H7 (cell line): ENCODE measurements at regions not wholly inside any gene's neighbourhood (a gene's known extent, or its start where the extent isn't known, plus 50 kb on each side); places are given as distances from the start of the nearest gene placed in this dataset.

Experiments
- DNase-seq: peaks from one replicate; pipeline ENCODE4 v3.0.0; 2012
- H3K27me3 ChIP-seq: 2 replicates; pipeline ENCODE4 v1.6.0; 2011; ENCODE audit warnings: mild to moderate bottlenecking, low read length; ENCODE audit not compliant: control insufficient read depth, insufficient read depth
- H3K36me3 ChIP-seq: replicated peaks from 2 replicates; pipeline ENCODE4 v1.5.1; 2011; ENCODE audit warnings: low read length; ENCODE audit not compliant: control insufficient read depth, insufficient read depth
- H3K4me3 ChIP-seq: 2 replicates; pipeline ENCODE4 v1.5.1; 2011; ENCODE audit warnings: low read depth, mild to moderate bottlenecking, control low read depth, low read length, moderate library complexity; ENCODE audit not compliant: insufficient read depth

DNA sequence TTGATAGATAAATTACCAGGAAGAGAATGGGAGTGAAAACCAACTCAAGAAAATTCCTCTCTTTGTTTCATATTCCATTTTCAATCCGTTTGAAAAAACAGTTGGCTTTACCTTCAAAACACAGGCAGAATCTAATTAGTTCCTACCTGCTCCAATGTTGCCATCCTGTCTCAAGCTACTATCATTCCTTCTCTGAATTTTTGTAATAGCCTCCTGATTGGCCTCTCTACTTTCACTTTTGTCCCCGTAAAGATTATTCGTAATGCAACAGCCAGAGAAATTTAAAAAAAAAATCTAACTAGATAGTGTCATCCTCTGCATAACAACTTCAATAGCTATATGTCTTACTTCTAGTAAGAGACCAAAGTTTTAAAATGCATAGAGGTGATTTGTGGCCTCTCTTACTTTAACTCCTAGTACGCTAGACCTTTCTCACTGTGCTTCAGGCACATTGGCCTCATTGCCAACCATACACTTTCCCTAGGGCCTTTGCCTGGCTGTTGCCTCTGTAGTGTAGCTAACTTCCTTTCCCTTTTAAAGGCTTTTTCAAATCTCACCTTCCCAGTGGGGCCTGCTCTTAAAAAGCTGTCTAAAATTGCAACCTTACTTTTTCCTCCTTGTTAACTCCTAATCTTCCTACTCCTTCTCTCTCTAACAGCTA, 311.3 kb upstream of the GRIN3A start:
- H3K27me3 ChIP-seq = no peaks in the 10 kb centered on the region
- DNase-seq = no peak

GRCh38 chr9:102047549-102047948, 309.1 kb upstream of the GRIN3A start:
- no peak overlapping the region for H3K4me3 ChIP-seq
- no peak for DNase-seq
- H3K27me3 ChIP-seq = no peaks in the 10 kb centered on the region
- H3K36me3 ChIP-seq = no peaks in the 10 kb centered on the region

More for the DNA sequence above, 311.3 kb upstream of the GRIN3A start:
- no peaks in the 10 kb centered on the region for H3K36me3 ChIP-seq
- no peak overlapping the region for H3K4me3 ChIP-seq

- Histone ChIP-seq H3K27me3 (no peaks in the 10 kb centered on the region), H3K4me3 (no peak overlapping the region), H3K36me3 (no peaks in the 10 kb centered on the region)
- no peak for DNase-seq
Measured at GRCh38 chr9:102044133-102044532, 305.7 kb upstream of the GRIN3A start.

- Histone ChIP-seq H3K4me3 (no peak overlapping the region), H3K27me3 (no peaks in the 10 kb centered on the region), H3K36me3 (no peaks in the 10 kb centered on the region)
- no peak for DNase-seq
Measured at GRCh38 chr9:102038006-102038405, 299.6 kb upstream of the GRIN3A start.

DNA sequence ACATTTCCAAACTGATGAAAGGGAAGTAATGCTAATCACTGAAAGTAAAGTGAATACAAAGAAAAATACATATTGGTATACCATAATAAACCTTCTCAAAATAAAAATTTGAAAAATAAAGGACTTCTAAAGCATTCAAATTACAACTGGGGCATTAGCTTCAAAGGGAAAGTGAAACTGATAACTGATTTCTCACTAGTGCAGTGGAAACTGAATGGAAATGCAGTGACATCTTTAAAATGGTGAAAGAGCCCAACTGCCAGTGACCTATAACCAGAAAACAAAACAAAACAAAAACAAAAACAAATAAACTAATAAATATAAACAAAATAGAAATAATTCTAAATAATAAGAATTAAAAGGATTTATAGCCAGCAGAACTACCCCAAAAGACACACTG, 297.5 kb upstream of the GRIN3A start:
- no peak for DNase-seq
- Histone ChIP-seq H3K36me3 (no peaks in the 10 kb centered on the region), H3K4me3 (no peak overlapping the region), H3K27me3 (no peaks in the 10 kb centered on the region)

DNA sequence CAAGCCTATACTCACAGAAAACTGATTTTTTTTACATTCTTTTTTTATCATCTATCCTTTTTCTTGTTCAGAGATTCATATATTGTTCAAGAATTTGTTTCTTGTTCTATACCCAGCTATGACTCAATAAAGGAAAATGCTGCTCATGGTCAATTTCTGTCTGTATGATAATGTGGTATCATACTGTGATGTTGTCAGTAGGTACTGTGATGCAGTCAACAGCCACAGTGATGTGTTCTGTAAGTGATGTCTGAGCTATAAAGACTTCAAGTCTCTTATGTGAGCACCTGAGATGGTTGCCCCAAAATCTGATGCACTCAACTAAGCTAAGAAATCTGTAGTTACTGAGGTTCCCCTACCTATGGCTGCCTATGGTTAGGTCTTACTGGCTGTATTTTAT, 294.2 kb upstream of the GRIN3A start:
- H3K27me3 ChIP-seq = no peaks in the 10 kb centered on the region
- no peak for DNase-seq
- H3K4me3 ChIP-seq = no peak overlapping the region
- no peaks in the 10 kb centered on the region for H3K36me3 ChIP-seq

- H3K27me3 ChIP-seq = no peaks in the 10 kb centered on the region
- no peaks in the 10 kb centered on the region for H3K36me3 ChIP-seq
- DNase-seq = no peak
- no peak overlapping the region for H3K4me3 ChIP-seq
Measured at GRCh38 chr9:102000956-102001355, 262.5 kb upstream of the GRIN3A start.

DNA sequence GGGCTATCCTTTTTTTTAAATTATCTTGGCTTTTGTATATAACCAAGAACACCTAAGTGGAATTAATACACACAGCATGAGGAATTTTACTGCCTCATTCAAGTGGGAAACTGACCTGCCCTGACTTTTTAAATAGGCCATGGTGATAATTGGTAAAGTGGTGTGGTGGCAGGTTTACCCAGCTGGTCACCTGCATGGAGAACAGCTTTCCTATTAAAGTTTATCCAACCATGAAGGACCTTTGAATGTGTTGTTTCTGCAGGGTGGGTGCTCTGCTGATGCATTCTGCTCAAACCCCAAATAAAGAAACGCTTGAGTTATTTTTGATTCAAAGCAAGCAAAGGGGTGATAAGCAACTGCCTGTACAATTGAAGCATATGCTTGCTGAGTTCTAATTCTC, 261.0 kb upstream of the GRIN3A start:
- DNase-seq = no peak
- H3K27me3 ChIP-seq = no peaks in the 10 kb centered on the region
- no peak overlapping the region for H3K4me3 ChIP-seq
- no peaks in the 10 kb centered on the region for H3K36me3 ChIP-seq

- Histone ChIP-seq H3K36me3 (no peaks in the 10 kb centered on the region), H3K4me3 (no peak overlapping the region), H3K27me3 (no peaks in the 10 kb centered on the region)
- no peak for DNase-seq
Measured at GRCh38 chr9:101995231-101995630, 256.8 kb upstream of the GRIN3A start.

DNA sequence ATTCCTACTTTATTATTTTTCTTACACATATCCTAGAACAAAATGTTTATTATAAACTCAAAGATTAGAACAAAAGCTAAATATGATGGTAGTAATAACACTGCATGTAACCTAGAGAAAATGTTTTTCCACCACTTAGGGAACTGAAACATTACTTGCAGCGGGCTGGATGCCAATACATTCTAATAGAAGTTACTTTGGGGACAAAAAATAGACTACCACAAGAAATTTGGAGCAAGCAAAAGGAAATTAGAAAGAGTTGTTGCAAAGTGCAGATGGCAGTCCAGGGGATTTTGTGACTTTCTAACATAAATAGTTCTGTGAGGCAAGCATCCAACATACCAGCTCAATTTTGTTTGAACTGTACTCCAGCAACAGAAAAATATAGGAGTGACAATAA, 255.3 kb upstream of the GRIN3A start:
- H3K27me3 ChIP-seq = no peaks in the 10 kb centered on the region
- no peak for DNase-seq
- no peaks in the 10 kb centered on the region for H3K36me3 ChIP-seq
- no peak overlapping the region for H3K4me3 ChIP-seq

- Histone ChIP-seq H3K4me3 (no peak overlapping the region), H3K36me3 (no peaks in the 10 kb centered on the region), H3K27me3 (no peaks in the 10 kb centered on the region)
- DNase-seq = no peak
Measured at GRCh38 chr9:101991926-101992325, 253.5 kb upstream of the GRIN3A start.

DNA sequence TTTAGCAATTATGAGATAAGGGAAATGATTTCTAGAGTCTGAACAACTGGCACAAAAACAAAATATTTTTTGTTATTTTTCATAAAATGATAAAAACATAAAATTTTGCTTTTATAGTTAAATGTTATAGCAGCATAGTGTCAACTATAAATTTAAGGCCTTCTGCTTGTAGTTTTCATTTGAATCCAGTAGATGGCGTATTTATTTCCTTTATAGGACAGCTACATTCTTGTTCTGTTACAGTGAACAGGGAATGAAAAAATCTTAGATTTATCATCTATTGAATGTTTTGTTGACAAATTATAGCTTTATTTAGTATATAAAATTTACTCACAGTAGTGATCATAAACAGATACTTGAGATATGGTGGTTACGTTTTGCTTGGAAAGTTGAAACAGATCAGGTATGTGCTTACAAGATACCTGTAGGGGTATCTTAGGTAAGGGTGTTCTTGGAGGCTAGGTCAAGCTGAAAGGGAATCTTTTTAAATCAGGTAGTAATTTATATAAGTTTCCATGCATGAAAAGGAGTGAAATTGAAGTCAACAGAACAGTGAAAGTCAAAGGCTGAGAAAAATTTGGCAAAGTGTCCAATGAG, 239.3 kb upstream of the GRIN3A start:
- no peak for DNase-seq
- Histone ChIP-seq H3K36me3 (no peaks in the 10 kb centered on the region), H3K4me3 (no peak overlapping the region), H3K27me3 (no peaks in the 10 kb centered on the region)

- Histone ChIP-seq H3K36me3 (no peaks in the 10 kb centered on the region), H3K27me3 (no peaks in the 10 kb centered on the region), H3K4me3 (no peak overlapping the region)
- no peak for DNase-seq
Measured at GRCh38 chr9:101970609-101971008, 232.2 kb upstream of the GRIN3A start.

DNA sequence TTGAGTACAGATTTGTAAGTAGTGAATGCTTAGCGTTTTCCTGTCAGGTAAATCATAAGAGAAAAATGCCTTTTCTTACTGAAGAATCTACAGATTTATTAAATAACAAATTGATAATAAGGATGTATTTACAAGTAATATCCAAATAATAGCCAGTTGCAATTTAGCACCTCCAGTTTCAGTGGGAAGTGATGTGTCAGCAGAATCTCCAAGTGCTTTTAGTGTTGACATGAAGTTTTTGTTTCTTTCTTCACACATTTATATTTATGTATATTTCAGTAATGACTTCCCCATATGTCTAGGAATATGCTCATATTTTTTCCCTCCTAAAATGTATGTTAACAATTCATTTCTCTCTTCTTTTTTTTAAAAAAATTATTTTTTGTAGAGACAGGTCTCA, 229.9 kb upstream of the GRIN3A start:
- Histone ChIP-seq H3K36me3 (no peaks in the 10 kb centered on the region), H3K27me3 (no peaks in the 10 kb centered on the region), H3K4me3 (no peak overlapping the region)
- no peak for DNase-seq

GRCh38 chr9:101966691-101967090, 228.2 kb upstream of the GRIN3A start:
- no peaks in the 10 kb centered on the region for H3K27me3 ChIP-seq
- H3K36me3 ChIP-seq = no peaks in the 10 kb centered on the region
- DNase-seq = no peak
- H3K4me3 ChIP-seq = no peak overlapping the region

DNA sequence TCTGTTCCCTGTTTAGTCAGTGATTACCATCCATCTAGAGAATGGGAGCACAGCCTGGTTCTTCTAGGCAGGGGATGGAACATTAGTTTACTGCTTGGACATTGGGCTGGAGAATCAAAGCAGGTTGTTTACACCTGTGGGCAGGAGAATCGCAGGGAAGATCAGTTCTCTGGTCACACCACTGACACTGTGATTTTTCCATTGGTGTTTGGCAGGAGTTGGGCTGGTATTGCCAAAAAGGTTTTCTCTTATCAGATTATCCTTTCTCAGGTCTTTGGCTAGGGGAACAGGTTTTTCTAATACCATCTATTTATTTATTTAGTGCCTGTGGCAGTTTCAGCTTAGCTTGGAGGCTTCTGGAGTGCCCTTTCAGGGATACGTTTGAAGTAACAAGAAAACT, 219.3 kb upstream of the GRIN3A start:
- Histone ChIP-seq H3K27me3 (no peaks in the 10 kb centered on the region), H3K4me3 (no peak overlapping the region), H3K36me3 (no peaks in the 10 kb centered on the region)
- no peak for DNase-seq
